Stimulated activated memory B cell treated with anti-CD40 and anti-IgM and Interleukin-4, amounts not matched to agents 10 μg/mL and 1 μg/mL and 100 μg/mL, for 72 hours (primary cell): ENCODE measurements at regions not wholly inside any gene's neighbourhood (a gene's known extent, or its start where the extent isn't known, plus 50 kb on each side); places are given as distances from the start of the nearest gene placed in this dataset.

Source experiments
- ATAC-seq: fragments of 150-1000 bp; cut with Tn5 transposase; 2 replicates; pipeline ENCODE4 v1.10.0; 2021
- H3K27ac Mint-ChIP-seq: one replicate; pipeline ENCODE4 v1.8.0; 2022; ENCODE audit warnings: mild to moderate bottlenecking, mixed read lengths
- H3K27me3 Mint-ChIP-seq: one replicate; pipeline ENCODE4 v1.8.0; 2022; ENCODE audit warnings: mixed read lengths
- H3K36me3 Mint-ChIP-seq: one replicate; pipeline ENCODE4 v1.8.0; 2022; ENCODE audit warnings: mixed read lengths
- H3K4me1 Mint-ChIP-seq: one replicate; pipeline ENCODE4 v1.8.0; 2022; ENCODE audit warnings: mixed read lengths
- H3K4me3 Mint-ChIP-seq: one replicate; pipeline ENCODE4 v1.8.0; 2022; ENCODE audit warnings: mild to moderate bottlenecking, moderate library complexity, mixed read lengths
- H3K9me3 Mint-ChIP-seq: one replicate; pipeline ENCODE4 v1.8.0; 2022; ENCODE audit warnings: mixed read lengths

DNA sequence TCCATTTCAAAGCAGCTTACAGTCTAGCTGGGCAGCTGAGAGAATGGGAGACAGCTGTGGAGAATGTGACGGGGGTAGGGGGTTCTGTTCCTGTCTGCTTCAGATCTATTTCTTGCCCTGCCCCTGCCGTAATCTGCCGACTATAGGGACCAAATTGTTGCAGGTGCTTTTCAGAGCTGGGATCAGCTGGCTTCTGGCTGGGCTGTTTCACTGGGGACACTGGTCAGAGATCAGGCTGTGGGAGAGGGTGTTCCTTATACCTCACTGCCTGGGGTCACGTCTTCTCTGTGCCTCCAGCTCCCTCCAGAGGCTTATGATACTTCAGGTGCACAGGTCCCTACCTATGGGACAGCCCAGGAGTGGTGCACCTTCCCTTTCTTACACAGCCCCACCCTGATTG, 514.9 kb upstream of the GOT2 start:
- no peaks in the 10 kb centered on the region for H3K36me3 Mint-ChIP-seq
- no peaks in the 10 kb centered on the region for H3K4me1 Mint-ChIP-seq
- no peaks in the 10 kb centered on the region for H3K27me3 Mint-ChIP-seq
- H3K4me3 Mint-ChIP-seq = no peak overlapping the region
- ATAC-seq = no peak
- no peaks in the 10 kb centered on the region for H3K9me3 Mint-ChIP-seq
- H3K27ac Mint-ChIP-seq = no peak overlapping the region

DNA sequence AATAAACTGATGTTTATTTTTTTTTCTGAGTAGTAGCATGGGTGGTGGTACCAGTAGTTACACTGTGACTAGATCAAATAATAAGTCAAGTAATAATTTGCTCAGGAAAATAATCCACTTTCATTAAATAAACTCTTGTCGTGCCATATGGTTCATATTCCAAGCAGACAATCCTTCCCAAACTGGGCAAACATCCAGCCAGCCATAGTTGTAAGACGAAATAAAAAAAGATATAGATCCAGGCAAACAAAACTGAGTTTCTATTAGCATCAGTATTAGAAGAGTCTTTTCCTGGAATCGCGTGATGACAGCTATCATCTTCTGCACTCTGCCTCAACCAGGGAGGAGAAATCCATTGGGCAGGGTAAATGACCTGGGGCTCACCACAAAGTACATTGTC, 508.4 kb upstream of the GOT2 start:
- Mint-ChIP-seq H3K27ac (no peak overlapping the region), H3K36me3 (no peaks in the 10 kb centered on the region), H3K4me1 (no peaks in the 10 kb centered on the region), H3K4me3 (no peak overlapping the region), H3K9me3 (peaks cover 7% of the 10 kb centered on the region), H3K27me3 (no peaks in the 10 kb centered on the region)
- ATAC-seq = no peak

DNA sequence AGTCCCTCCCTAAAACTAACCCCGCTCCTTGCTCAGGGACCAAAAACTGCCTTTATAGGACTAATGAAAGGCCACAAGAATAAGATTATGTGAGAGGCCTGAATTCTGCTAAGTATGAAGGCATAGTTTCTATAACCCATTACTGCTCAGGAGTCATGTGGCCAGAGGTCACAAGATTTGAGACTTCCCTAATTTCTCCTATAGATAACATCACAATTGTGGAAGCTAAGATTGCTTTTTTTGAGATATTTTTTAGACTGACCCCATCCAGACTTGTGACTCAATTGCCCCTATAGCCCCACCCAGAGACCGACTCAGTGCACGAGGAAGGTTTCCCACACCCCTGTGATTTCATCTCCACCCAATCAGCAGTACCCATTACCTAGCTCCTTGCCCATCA, 504.1 kb upstream of the GOT2 start:
- Mint-ChIP-seq H3K4me3 (no peak overlapping the region), H3K4me1 (no peaks in the 10 kb centered on the region), H3K9me3 (peaks cover 7% of the 10 kb centered on the region), H3K27ac (no peak overlapping the region), H3K27me3 (no peaks in the 10 kb centered on the region), H3K36me3 (no peaks in the 10 kb centered on the region)
- no peak for ATAC-seq

- Mint-ChIP-seq H3K27me3 (no peaks in the 10 kb centered on the region), H3K4me3 (no peak overlapping the region), H3K4me1 (no peaks in the 10 kb centered on the region), H3K9me3 (peaks cover 10% of the 10 kb centered on the region), H3K27ac (no peak overlapping the region), H3K36me3 (no peaks in the 10 kb centered on the region)
- no peak for ATAC-seq
Measured at GRCh38 chr16:59236804-59237458, 502.8 kb upstream of the GOT2 start.

DNA sequence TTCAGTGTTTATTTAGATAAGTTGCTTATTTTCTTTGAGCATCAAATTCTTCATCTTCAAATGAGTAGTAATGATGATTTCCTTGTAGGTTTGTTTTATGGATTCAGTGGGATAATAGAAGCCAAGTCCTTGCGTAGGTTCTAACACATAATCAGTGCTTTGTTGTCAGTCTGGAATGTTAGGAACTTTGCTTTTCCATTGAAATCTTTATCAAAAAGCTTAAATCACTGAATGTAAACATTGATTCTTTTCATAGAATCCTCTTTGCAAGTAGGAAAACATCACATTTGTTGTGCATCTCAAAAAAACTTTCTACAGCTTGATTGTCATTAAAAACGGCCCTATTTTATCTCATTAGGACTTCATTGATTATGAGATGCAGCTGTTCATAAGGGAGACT, 490.3 kb upstream of the GOT2 start:
- H3K36me3 Mint-ChIP-seq = no peaks in the 10 kb centered on the region
- no peak overlapping the region for H3K4me3 Mint-ChIP-seq
- H3K27me3 Mint-ChIP-seq = no peaks in the 10 kb centered on the region
- ATAC-seq = no peak
- no peaks in the 10 kb centered on the region for H3K9me3 Mint-ChIP-seq
- H3K27ac Mint-ChIP-seq = no peak overlapping the region
- H3K4me1 Mint-ChIP-seq = no peaks in the 10 kb centered on the region

DNA sequence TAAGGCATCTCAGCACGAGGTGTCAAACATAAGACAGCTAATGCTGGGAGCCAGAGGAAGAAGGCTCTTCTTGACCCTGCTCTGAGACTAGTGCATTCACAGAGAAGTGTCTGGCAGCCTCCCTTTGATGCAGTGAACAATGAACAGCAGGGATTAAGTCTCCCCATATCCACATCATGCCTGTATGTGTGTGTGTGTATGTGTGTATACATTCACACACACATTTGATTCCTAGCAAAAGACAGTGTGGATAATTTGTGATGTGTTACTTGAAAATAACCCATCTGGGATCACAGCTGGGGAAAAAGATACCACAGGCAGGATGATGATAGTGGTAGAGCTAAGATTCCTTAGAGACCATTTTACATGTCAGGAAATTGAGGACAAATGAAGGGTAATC, 485.9 kb upstream of the GOT2 start:
- Mint-ChIP-seq H3K27me3 (no peaks in the 10 kb centered on the region), H3K4me1 (no peaks in the 10 kb centered on the region), H3K4me3 (no peak overlapping the region), H3K36me3 (no peaks in the 10 kb centered on the region), H3K27ac (no peak overlapping the region), H3K9me3 (peaks cover 4% of the 10 kb centered on the region)
- ATAC-seq = no peak

GRCh38 chr16:59216291-59216690, 482.2 kb upstream of the GOT2 start:
- H3K4me3 Mint-ChIP-seq = no peak overlapping the region
- no peaks in the 10 kb centered on the region for H3K4me1 Mint-ChIP-seq
- peaks cover 4% of the 10 kb centered on the region for H3K9me3 Mint-ChIP-seq
- H3K27ac Mint-ChIP-seq = no peak overlapping the region
- no peaks in the 10 kb centered on the region for H3K27me3 Mint-ChIP-seq
- no peaks in the 10 kb centered on the region for H3K36me3 Mint-ChIP-seq
- no peak for ATAC-seq

GRCh38 chr16:59214455-59214854, 480.3 kb upstream of the GOT2 start:
- ATAC-seq = no peak
- Mint-ChIP-seq H3K4me3 (no peak overlapping the region), H3K4me1 (no peaks in the 10 kb centered on the region), H3K27me3 (no peaks in the 10 kb centered on the region), H3K36me3 (no peaks in the 10 kb centered on the region), H3K27ac (no peak overlapping the region), H3K9me3 (peaks cover 4% of the 10 kb centered on the region)

GRCh38 chr16:59213952-59214351, 479.8 kb upstream of the GOT2 start:
- Mint-ChIP-seq H3K4me1 (no peaks in the 10 kb centered on the region), H3K27ac (no peak overlapping the region), H3K36me3 (no peaks in the 10 kb centered on the region), H3K9me3 (peaks cover 4% of the 10 kb centered on the region), H3K27me3 (no peaks in the 10 kb centered on the region), H3K4me3 (no peak overlapping the region)
- no peak for ATAC-seq

- no peak overlapping the region for H3K4me3 Mint-ChIP-seq
- H3K27me3 Mint-ChIP-seq = no peaks in the 10 kb centered on the region
- no peak for ATAC-seq
- H3K27ac Mint-ChIP-seq = no peak overlapping the region
- no peaks in the 10 kb centered on the region for H3K4me1 Mint-ChIP-seq
- no peaks in the 10 kb centered on the region for H3K9me3 Mint-ChIP-seq
- no peaks in the 10 kb centered on the region for H3K36me3 Mint-ChIP-seq
Measured at GRCh38 chr16:59212492-59213024, 478.4 kb upstream of the GOT2 start.

DNA sequence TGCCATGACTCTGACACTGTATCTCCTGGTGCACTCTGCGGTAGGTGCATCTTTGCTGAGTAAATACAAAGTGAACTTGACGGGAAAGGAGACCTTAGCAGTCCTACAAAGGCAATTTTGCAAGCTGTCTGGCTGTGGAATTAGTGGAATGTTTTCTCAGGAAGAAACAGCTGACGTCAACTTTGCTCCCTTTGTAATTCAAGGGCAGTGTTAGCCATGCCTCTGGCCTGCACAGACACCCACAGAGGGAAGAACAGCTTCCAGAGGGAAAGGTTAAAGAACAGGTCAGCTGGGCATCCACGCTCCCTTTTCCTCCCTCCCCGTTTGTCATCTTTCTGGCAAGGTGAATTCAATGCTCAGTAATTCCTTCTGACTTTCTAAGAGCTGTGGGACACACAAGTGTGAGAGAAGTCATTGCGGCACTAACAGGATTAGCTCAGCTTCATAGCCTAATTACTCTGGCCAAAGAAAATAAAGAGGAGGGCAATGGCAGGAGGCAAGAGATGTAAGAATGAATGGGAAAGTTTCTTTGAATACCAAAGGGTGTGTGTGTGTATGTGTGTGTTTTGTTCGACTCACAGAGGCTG, 476.9 kb upstream of the GOT2 start:
- no peaks in the 10 kb centered on the region for H3K27me3 Mint-ChIP-seq
- peaks cover 2% of the 10 kb centered on the region for H3K9me3 Mint-ChIP-seq
- H3K4me1 Mint-ChIP-seq = no peaks in the 10 kb centered on the region
- no peaks in the 10 kb centered on the region for H3K36me3 Mint-ChIP-seq
- H3K4me3 Mint-ChIP-seq = no peak overlapping the region
- no peak overlapping the region for H3K27ac Mint-ChIP-seq
- ATAC-seq = no peak

DNA sequence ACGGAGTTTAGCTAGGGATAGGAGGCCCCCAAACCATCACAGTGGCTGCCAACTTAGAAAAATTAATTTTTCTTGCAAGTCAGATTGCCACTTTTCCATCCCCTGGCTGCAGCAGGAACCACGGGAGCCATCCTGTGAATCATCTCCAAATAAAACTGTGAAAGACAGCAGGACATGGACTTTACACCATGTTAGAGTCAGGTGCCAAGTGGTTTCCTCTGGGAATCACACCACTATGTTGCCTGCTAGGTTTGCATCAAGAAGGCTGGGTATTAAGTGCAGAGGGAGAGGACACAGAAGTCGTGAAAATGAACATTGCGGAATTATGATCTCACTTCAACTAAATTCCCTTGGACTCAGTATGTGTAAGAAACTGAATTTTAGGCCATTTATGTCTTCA, 471.3 kb upstream of the GOT2 start:
- Mint-ChIP-seq H3K27me3 (no peaks in the 10 kb centered on the region), H3K4me3 (no peak overlapping the region), H3K4me1 (no peaks in the 10 kb centered on the region), H3K27ac (no peak overlapping the region), H3K9me3 (peaks cover 2% of the 10 kb centered on the region), H3K36me3 (no peaks in the 10 kb centered on the region)
- ATAC-seq = no peak

- no peak overlapping the region for H3K4me3 Mint-ChIP-seq
Measured at GRCh38 chr16:59204589-59204988, 470.5 kb upstream of the GOT2 start.

GRCh38 chr16:59202233-59202862, 468.2 kb upstream of the GOT2 start:
- Mint-ChIP-seq H3K4me3 (no peak overlapping the region), H3K27me3 (no peaks in the 10 kb centered on the region), H3K36me3 (no peaks in the 10 kb centered on the region), H3K9me3 (peaks cover under 1% of the 10 kb centered on the region), H3K27ac (no peak overlapping the region), H3K4me1 (no peaks in the 10 kb centered on the region)
- ATAC-seq = no peak

More at GRCh38 chr16:59204589-59204988, 470.5 kb upstream of the GOT2 start:
- Mint-ChIP-seq H3K27ac (no peak overlapping the region), H3K27me3 (no peaks in the 10 kb centered on the region), H3K9me3 (peaks cover 2% of the 10 kb centered on the region), H3K4me1 (no peaks in the 10 kb centered on the region), H3K36me3 (no peaks in the 10 kb centered on the region)
- no peak for ATAC-seq

DNA sequence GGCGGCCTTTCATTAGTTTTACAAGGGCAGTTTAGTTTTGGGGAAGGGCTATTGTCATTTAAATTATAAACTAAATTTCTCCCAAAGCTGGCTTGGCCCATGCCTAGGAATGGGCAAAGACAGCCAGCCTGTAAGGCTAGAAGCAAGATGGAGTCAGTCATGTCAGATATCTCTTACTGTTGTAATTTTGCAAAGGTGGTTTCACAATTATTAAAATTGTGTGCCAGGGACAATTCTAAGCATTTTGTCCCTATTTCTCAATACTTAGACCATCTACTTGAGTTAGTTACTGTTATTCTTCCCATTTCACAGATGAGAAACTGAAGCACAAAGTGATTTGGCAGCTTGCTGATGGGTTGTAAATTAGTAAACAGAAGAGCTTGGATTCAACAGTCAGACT, 467.7 kb upstream of the GOT2 start:
- Mint-ChIP-seq H3K4me1 (no peaks in the 10 kb centered on the region), H3K9me3 (no peaks in the 10 kb centered on the region), H3K27me3 (no peaks in the 10 kb centered on the region), H3K4me3 (no peak overlapping the region), H3K27ac (no peak overlapping the region), H3K36me3 (no peaks in the 10 kb centered on the region)
- no peak for ATAC-seq

GRCh38 chr16:59201160-59201559, 467.0 kb upstream of the GOT2 start:
- H3K27me3 Mint-ChIP-seq = no peaks in the 10 kb centered on the region
- no peak overlapping the region for H3K27ac Mint-ChIP-seq
- H3K9me3 Mint-ChIP-seq = no peaks in the 10 kb centered on the region
- no peaks in the 10 kb centered on the region for H3K4me1 Mint-ChIP-seq
- no peak for ATAC-seq
- no peak overlapping the region for H3K4me3 Mint-ChIP-seq
- no peaks in the 10 kb centered on the region for H3K36me3 Mint-ChIP-seq
